Endothelial cell of umbilical vein (primary cell): ENCODE measurements at regions not wholly inside any gene's neighbourhood (a gene's known extent, or its start where the extent isn't known, plus 50 kb on each side); places are given as distances from the start of the nearest gene placed in this dataset.

Experiments
- BruUV-seq: library from RNA; stranded (reverse); fragments of 400-500 nt; replicated peaks from 2 replicates; lab custom pipeline; 2021; lab: Mats Ljungman, UMichigan
- CTCF ChIA-PET: fragments of 300-600, 350-600 bp; sonication (Branson Sonifier 250); formaldehyde crosslinking; loops from one replicate; lab custom pipeline; 2021; ENCODE audit warnings: antibody characterized with exemption, inconsistent platforms; lab: Charles Lee
- POLR2A ChIA-PET: fragments of 300-600, 350-600 bp; sonication (Branson Sonifier 250); formaldehyde crosslinking; loops from one replicate; lab custom pipeline; 2021; ENCODE audit warnings: antibody characterized with exemption, inconsistent platforms; lab: Charles Lee
- DNase-seq: peaks from one replicate; pipeline ENCODE4 v3.0.0-alpha.2; 2011; ENCODE audit warnings: low read depth, low spot score
- FAIRE-seq: peaks from 2 replicates; lab custom pipeline; 2011; peaks lifted over from hg19 to GRCh38; lab: Jason Lieb, UNC
- H2AFZ ChIP-seq: 2 replicates; pipeline ENCODE4 v1.6.0; 2012; ENCODE audit warnings: low read depth, low read length, control low read depth, inconsistent platforms
- H3K27ac ChIP-seq: 2 replicates; pipeline ENCODE4 v1.5.1; 2011; ENCODE audit warnings: low read depth, mild to moderate bottlenecking, control low read depth, low read length, moderate library complexity; ENCODE audit not compliant: insufficient read depth
- H3K27me3 ChIP-seq, 2 experiments: 2 replicates each; pipeline versions ENCODE4 v1.6.0 to v1.6.1; 2011; ENCODE audit warnings: low read length in 2 of 2, mixed read lengths in 1 of 2; ENCODE audit not compliant: control insufficient read depth in 2 of 2, insufficient read depth in 2 of 2
- H3K36me3 ChIP-seq, 2 experiments: 2 replicates in 1 of 2; 3 replicates in 1 of 2; pipeline ENCODE4 v1.5.1; 2011; ENCODE audit warnings: low read length in 2 of 2, mild to moderate bottlenecking in 1 of 2, moderate library complexity in 1 of 2; ENCODE audit not compliant: control insufficient read depth in 2 of 2, insufficient read depth in 2 of 2; ENCODE audit errors: extremely low read depth in 1 of 2
- H3K4me1 ChIP-seq: 3 replicates; pipeline ENCODE4 v1.5.1; 2011; ENCODE audit warnings: mild to moderate bottlenecking, low read length; ENCODE audit not compliant: control insufficient read depth, insufficient read depth; ENCODE audit errors: extremely low read depth
- H3K4me2 ChIP-seq: 2 replicates; pipeline ENCODE4 v1.6.1; 2011; ENCODE audit warnings: low read length, control low read depth, mixed read lengths; ENCODE audit not compliant: insufficient read depth
- H3K4me3 ChIP-seq, 3 experiments: fragments of 200-600 bp in 1 of 3; sonication (generic), shearing (Covaris generic) in 1 of 3; replicated peaks in 1 of 3; 2 replicates each; pipeline ENCODE4 v1.5.1; 2011 to 2016; ENCODE audit warnings: control low read depth in 3 of 3, low read length in 3 of 3, mild to moderate bottlenecking in 2 of 3, inconsistent platforms in 1 of 3, low read depth in 1 of 3, moderate library complexity in 1 of 3; ENCODE audit not compliant: insufficient read depth in 1 of 3
- H3K79me2 ChIP-seq: 2 replicates; pipeline ENCODE4 v1.6.0; 2012; ENCODE audit warnings: low read length, inconsistent platforms; ENCODE audit not compliant: control insufficient read depth, insufficient read depth
- H3K9ac ChIP-seq: replicated peaks from 2 replicates; pipeline ENCODE3; 2011; ENCODE audit warnings: low read length, control low read depth; ENCODE audit not compliant: insufficient read depth; ENCODE audit errors: extremely low read depth
- H3K9me1 ChIP-seq: replicated peaks from 3 replicates; pipeline ENCODE4 v1.6.0; 2011; ENCODE audit warnings: mild to moderate bottlenecking, low read length; ENCODE audit not compliant: control insufficient read depth, insufficient read depth; ENCODE audit errors: extremely low read depth
- H3K9me3 ChIP-seq: replicated peaks from 2 replicates; pipeline ENCODE4 v1.5.1; 2012; ENCODE audit warnings: low read length, inconsistent platforms; ENCODE audit not compliant: control insufficient read depth, insufficient read depth
- H4K20me1 ChIP-seq: replicated peaks from 2 replicates; pipeline ENCODE3; 2011; ENCODE audit warnings: mild to moderate bottlenecking, low read length; ENCODE audit not compliant: control insufficient read depth, insufficient read depth; ENCODE audit errors: extremely low read depth
- EZH2 ChIP-seq: IDR thresholded peaks from 2 replicates; pipeline ENCODE4 v1.6.1; 2012; ENCODE audit warnings: borderline replicate concordance, low read depth, mild to moderate bottlenecking, moderate library complexity, low read length, inconsistent platforms; ENCODE audit not compliant: severe bottlenecking
- FOS ChIP-seq: IDR thresholded peaks from 2 replicates; pipeline ENCODE4 v1.6.1; 2011; ENCODE audit warnings: mild to moderate bottlenecking, low read length, moderate library complexity, borderline replicate concordance; ENCODE audit not compliant: insufficient read depth
- JUN ChIP-seq: IDR thresholded peaks from 2 replicates; pipeline ENCODE4 v1.6.1; 2011; ENCODE audit warnings: borderline replicate concordance, low read depth; ENCODE audit not compliant: insufficient read length, insufficient read depth
- MYC ChIP-seq: IDR thresholded peaks from one replicate; pipeline ENCODE4 v1.6.1; 2011; ENCODE audit warnings: mild to moderate bottlenecking, low read depth, low read length
- dilution Hi-C: fragments of 300-500 bp; cut with MboI; formaldehyde crosslinking; loops from one replicate; pipeline ENCODE4 v1.15.0; 2019; ENCODE audit warnings: low sequenced_read_pairs; ENCODE audit not compliant: extremely low pct_ligation_motif_present
- intact Hi-C: fragments of 100-400 bp; cut with micrococcal nuclease; formaldehyde crosslinking; loops from one replicate; pipeline ENCODE4 v1.10.0; 2022

GRCh38 chr6:56399672-56400263, 152.4 kb upstream of the COL21A1 start:
- no peaks in the 10 kb centered on the region for H3K9me1 ChIP-seq
- H3K4me1 ChIP-seq, result no peaks in the 10 kb centered on the region
- H3K27me3 ChIP-seq, result no peaks in the 10 kb centered on the region
- dilution Hi-C loops (no loop called here), intact Hi-C loops (no loop called here)
- TF ChIP-seq JUN, result no peak
- no peak overlapping the region for H3K4me2 ChIP-seq
- no peak for DNase-seq
- no peaks in the 10 kb centered on the region for H3K9me3 ChIP-seq
- FAIRE-seq, result no peak
- no peak overlapping the region for H2AFZ ChIP-seq
- no peaks in the 10 kb centered on the region for H3K36me3 ChIP-seq
- H3K27ac ChIP-seq, result no peak overlapping the region
- H3K79me2 ChIP-seq, result no peaks in the 10 kb centered on the region
- no peaks in the 10 kb centered on the region for H4K20me1 ChIP-seq
- CTCF ChIA-PET, result interaction anchor here (0.9 to 2.1 kb wide), 5 partner anchors 11 to 149 kb away, joined by 3 to 6 read pairs (median 4); no protein-coding TSS in a partner anchor
- BruUV-seq, result no TSS peak
- POLR2A ChIA-PET, result no interaction called here
- H3K4me3 ChIP-seq, result no peak overlapping the region
- no peak overlapping the region for H3K9ac ChIP-seq

DNA sequence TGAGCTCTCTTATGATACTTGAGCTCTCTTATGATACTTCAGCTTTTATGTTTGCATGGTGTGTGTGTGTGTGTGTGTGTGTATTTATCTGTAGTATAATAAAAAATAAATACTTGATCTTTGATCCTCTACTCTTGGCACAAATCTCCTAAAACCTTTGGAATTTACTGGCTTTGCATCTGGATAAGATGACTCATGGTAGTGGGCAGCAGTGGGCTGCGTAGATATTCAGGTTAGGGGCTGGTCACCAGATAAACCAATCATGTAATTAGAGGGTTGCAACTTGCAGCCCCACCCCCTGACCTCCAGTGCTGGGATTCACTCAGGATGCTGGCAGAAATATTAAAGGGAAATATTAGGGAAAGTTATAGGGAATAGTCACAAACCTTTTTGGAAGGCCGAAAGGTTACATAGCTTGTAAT, 151.9 kb upstream of the COL21A1 start:
- no TSS peak for BruUV-seq
- POLR2A ChIA-PET, result no interaction called here
- Histone ChIP-seq H3K27ac (no peak overlapping the region), H3K4me1 (no peaks in the 10 kb centered on the region), H3K9me3 (no peaks in the 10 kb centered on the region), H3K4me3 (no peak overlapping the region), H3K9me1 (no peaks in the 10 kb centered on the region), H3K36me3 (no peaks in the 10 kb centered on the region), H2AFZ (no peak overlapping the region), H3K4me2 (no peak overlapping the region), H3K27me3 (no peaks in the 10 kb centered on the region), H3K79me2 (no peaks in the 10 kb centered on the region), H3K9ac (no peak overlapping the region), H4K20me1 (no peaks in the 10 kb centered on the region)
- DNase-seq (no peak), FAIRE-seq (no peak)
- CTCF ChIA-PET, result interaction anchor here (0.9 to 2.1 kb wide), 5 partner anchors 11 to 150 kb away, joined by 3 to 6 read pairs (median 4); no protein-coding TSS in a partner anchor
- TF ChIP-seq FOS (no peak), EZH2 (no peak), MYC (no peak), JUN (no peak)
- dilution Hi-C loops (no loop called here), intact Hi-C loops (no loop called here)
